DOHH2 (cell line): ENCODE measurements at regions not wholly inside any gene's neighbourhood (a gene's known extent, or its start where the extent isn't known, plus 50 kb on each side); places are given as distances from the start of the nearest gene placed in this dataset.

Source experiments
- CTCF ChIP-seq: fragments of 200-600 bp; sonication (generic); IDR thresholded peaks from one replicate; pipeline ENCODE4 v1.5.1; 2014; ENCODE audit warnings: antibody characterized with exemption, mild to moderate bottlenecking, low read depth, low read length; ENCODE audit not compliant: poor library complexity, severe bottlenecking
- EZH2phosphoT487 ChIP-seq: fragments of 200-600 bp; sonication (generic); IDR thresholded peaks from 2 replicates; pipeline ENCODE4 v1.6.1; 2017; ENCODE audit warnings: borderline replicate concordance, mild to moderate bottlenecking, antibody characterized with exemption, low read length, moderate library complexity, mixed read lengths

GRCh38 chr4:146033149-146033548 is 94.5 kb upstream of the ZNF827 start:
- TF ChIP-seq CTCF = no peak
- no peak for TF ChIP-seq EZH2phosphoT487
